ENCODE measurements at regions not wholly inside any gene's neighbourhood (a gene's known extent, or its start where the extent isn't known, plus 50 kb on each side); places are given as distances from the start of the nearest gene placed in this dataset.

GRCh38 chr9:119765632-119766175, 396.5 kb upstream of the BRINP1 start:
- H3K36me3 Mint-ChIP-seq, result no peaks in the 10 kb centered on the region
- DNase-seq (ENCODE audit: low spot score in 2 of 2), result no peak
- ATAC-seq, result no peak
- no peaks in the 10 kb centered on the region for H3K9me3 Mint-ChIP-seq
- H3K4me3 Mint-ChIP-seq, result no peak overlapping the region
- no peak overlapping the region for H3K27ac Mint-ChIP-seq
- no peaks in the 10 kb centered on the region for H3K4me1 Mint-ChIP-seq

GRCh38 chr9:119763260-119763659, 394.0 kb upstream of the BRINP1 start:
- H3K36me3 Mint-ChIP-seq, result no peaks in the 10 kb centered on the region
- no peak overlapping the region for H3K27ac Mint-ChIP-seq
- ATAC-seq, result no peak
- peaks cover 2% of the 10 kb centered on the region for H3K9me3 Mint-ChIP-seq
- H3K4me3 Mint-ChIP-seq, result no peak overlapping the region
- DNase-seq (ENCODE audit: low spot score in 2 of 2), result no peak
- no peaks in the 10 kb centered on the region for H3K4me1 Mint-ChIP-seq

GRCh38 chr9:119761812-119762211, 392.6 kb upstream of the BRINP1 start:
- no peak for ATAC-seq
- no peak overlapping the region for H3K4me3 Mint-ChIP-seq

GRCh38 chr9:119758990-119759389, 389.8 kb upstream of the BRINP1 start:
- Mint-ChIP-seq H3K4me1 (no peaks in the 10 kb centered on the region), H3K36me3 (no peaks in the 10 kb centered on the region), H3K27ac (no peak overlapping the region), H3K4me3 (no peak overlapping the region), H3K9me3 (peaks cover 5% of the 10 kb centered on the region)
- ATAC-seq (no peak), DNase-seq (ENCODE audit: low spot score in 2 of 2) (no peak)

More at GRCh38 chr9:119761812-119762211, 392.6 kb upstream of the BRINP1 start:
- no peaks in the 10 kb centered on the region for H3K36me3 Mint-ChIP-seq
- no peak for DNase-seq (ENCODE audit: low spot score in 2 of 2)
- H3K9me3 Mint-ChIP-seq, result peaks cover 5% of the 10 kb centered on the region
- no peaks in the 10 kb centered on the region for H3K4me1 Mint-ChIP-seq
- H3K27ac Mint-ChIP-seq, result no peak overlapping the region

DNA sequence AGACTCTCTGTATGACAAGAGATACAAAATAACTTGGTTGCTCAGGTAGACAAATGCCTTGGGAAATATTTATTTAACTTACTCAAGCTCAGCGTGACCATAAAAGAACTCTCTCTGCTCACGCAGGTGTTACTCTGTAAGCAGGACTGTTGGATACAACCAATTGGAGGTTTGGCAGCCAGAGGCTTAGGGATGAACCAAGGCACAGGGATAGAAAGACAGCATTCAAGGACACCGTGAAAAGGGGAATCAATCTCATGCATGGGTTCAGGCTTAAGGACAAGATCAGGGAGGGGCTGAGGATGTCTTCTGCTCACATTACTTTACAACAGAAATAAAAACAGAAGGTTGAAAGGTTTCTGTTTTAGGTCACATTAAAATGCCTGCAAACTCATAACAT, 389.0 kb upstream of the BRINP1 start:
- DNase-seq (ENCODE audit: low spot score in 2 of 2) (no peak), ATAC-seq (no peak)
- H3K27ac Mint-ChIP-seq, result no peak overlapping the region
- no peaks in the 10 kb centered on the region for H3K4me1 Mint-ChIP-seq
- peaks cover 5% of the 10 kb centered on the region for H3K9me3 Mint-ChIP-seq
- no peak overlapping the region for H3K4me3 Mint-ChIP-seq
- H3K36me3 Mint-ChIP-seq, result no peaks in the 10 kb centered on the region

DNA sequence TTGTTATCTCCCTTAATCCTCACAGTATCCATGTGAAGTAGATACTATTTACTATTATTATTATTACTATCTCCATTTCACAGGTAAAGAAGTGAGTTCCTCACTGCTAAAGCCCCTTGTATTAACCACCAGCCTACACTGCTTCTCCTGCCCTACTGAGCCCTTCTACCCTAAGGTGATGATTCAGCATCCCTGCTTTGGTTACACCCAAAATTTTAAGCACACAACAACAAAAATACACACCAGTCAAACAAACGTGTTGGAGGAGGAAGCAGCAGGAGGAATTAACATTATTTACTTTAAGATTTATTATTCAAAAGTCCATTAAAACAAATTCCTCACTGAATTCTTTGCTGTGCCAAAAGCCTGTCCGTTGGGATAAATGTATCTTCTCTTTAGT, 370.2 kb upstream of the BRINP1 start:
- H3K27ac Mint-ChIP-seq, result no peak overlapping the region
- H3K9me3 Mint-ChIP-seq, result peaks cover 17% of the 10 kb centered on the region
- no peaks in the 10 kb centered on the region for H3K36me3 Mint-ChIP-seq
- no peaks in the 10 kb centered on the region for H3K4me1 Mint-ChIP-seq
- ATAC-seq (no peak), DNase-seq (ENCODE audit: low spot score in 2 of 2) (no peak)
- no peak overlapping the region for H3K4me3 Mint-ChIP-seq

- no peak overlapping the region for H3K4me3 Mint-ChIP-seq
- ATAC-seq, result peak; percentile 58
Measured at GRCh38 chr9:119736491-119737454, 367.5 kb upstream of the BRINP1 start.

DNA sequence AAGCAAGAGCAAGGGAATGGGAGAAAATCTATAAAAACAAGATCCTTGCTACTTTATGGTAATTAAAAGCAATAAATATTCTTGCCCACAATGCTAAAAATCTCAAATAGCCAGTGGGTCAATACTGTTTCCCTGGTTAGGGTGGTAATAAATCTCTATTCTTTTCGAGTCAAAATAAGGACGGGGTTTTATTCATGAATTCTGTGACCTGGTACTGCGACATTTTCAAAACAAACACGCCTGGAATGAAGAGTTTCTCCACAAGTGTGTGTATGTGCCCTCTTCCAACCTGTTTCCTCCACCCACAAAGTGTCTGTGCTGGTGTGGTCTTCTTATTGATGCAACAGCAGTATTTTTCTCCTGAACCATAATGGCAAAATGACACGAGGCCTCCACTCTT, 358.8 kb upstream of the BRINP1 start:
- DNase-seq (ENCODE audit: low spot score in 2 of 2) (no peak), ATAC-seq (no peak)
- no peaks in the 10 kb centered on the region for H3K4me1 Mint-ChIP-seq
- no peak overlapping the region for H3K27ac Mint-ChIP-seq
- H3K4me3 Mint-ChIP-seq, result no peak overlapping the region
- no peaks in the 10 kb centered on the region for H3K36me3 Mint-ChIP-seq
- H3K9me3 Mint-ChIP-seq, result peaks cover 6% of the 10 kb centered on the region

More at GRCh38 chr9:119736491-119737454, 367.5 kb upstream of the BRINP1 start:
- H3K9me3 Mint-ChIP-seq, result peaks cover 11% of the 10 kb centered on the region
- no peak overlapping the region for H3K27ac Mint-ChIP-seq
- DNase-seq (ENCODE audit: low spot score in 2 of 2), result no peak
- no peaks in the 10 kb centered on the region for H3K36me3 Mint-ChIP-seq
- H3K4me1 Mint-ChIP-seq, result no peaks in the 10 kb centered on the region

- Mint-ChIP-seq H3K27ac (no peak overlapping the region), H3K4me1 (no peaks in the 10 kb centered on the region), H3K4me3 (no peak overlapping the region), H3K36me3 (no peaks in the 10 kb centered on the region), H3K9me3 (peaks cover 8% of the 10 kb centered on the region)
- ATAC-seq, result no peak
- no peak for DNase-seq (ENCODE audit: low spot score in 2 of 2)
Measured at GRCh38 chr9:119726035-119726434, 356.8 kb upstream of the BRINP1 start.

- Mint-ChIP-seq H3K27ac (no peak overlapping the region), H3K4me3 (no peak overlapping the region)
- ATAC-seq, result no peak
Measured at GRCh38 chr9:119722384-119722783, 353.1 kb upstream of the BRINP1 start.

DNA sequence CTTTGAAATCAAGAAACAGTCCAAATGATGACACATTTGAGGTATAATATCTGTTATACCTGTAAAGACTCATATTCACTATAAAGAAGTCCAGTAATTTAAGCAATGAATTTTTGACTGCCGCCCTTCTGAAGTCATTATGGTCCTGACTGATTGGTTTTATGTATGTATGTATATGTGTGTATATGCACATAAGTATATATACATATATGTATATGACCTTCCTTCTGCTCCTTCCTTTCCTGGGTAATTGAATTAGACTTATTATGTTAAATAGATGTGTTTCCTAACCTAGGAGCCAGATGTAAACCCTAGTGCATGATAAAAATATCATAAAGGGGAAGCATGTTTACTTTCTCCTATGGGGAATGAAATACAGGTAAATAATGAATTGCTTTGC, 343.1 kb upstream of the BRINP1 start:
- no peak for ATAC-seq
- Mint-ChIP-seq H3K36me3 (no peaks in the 10 kb centered on the region), H3K9me3 (peaks cover 6% of the 10 kb centered on the region), H3K27ac (no peak overlapping the region), H3K4me3 (no peak overlapping the region), H3K4me1 (no peaks in the 10 kb centered on the region)
- no peak for DNase-seq (ENCODE audit: low spot score in 2 of 2)

More at GRCh38 chr9:119722384-119722783, 353.1 kb upstream of the BRINP1 start:
- Mint-ChIP-seq H3K9me3 (peaks cover 8% of the 10 kb centered on the region), H3K4me1 (no peaks in the 10 kb centered on the region), H3K36me3 (no peaks in the 10 kb centered on the region)
- no peak for DNase-seq (ENCODE audit: low spot score in 2 of 2)

- no peak overlapping the region for H3K4me3 Mint-ChIP-seq
- ATAC-seq, result no peak
- no peak overlapping the region for H3K27ac Mint-ChIP-seq
- no peaks in the 10 kb centered on the region for H3K4me1 Mint-ChIP-seq
- H3K9me3 Mint-ChIP-seq, result peaks cover 6% of the 10 kb centered on the region
- no peaks in the 10 kb centered on the region for H3K36me3 Mint-ChIP-seq
- DNase-seq (ENCODE audit: low spot score in 2 of 2), result no peak
Measured at GRCh38 chr9:119709431-119709830, 340.2 kb upstream of the BRINP1 start.

DNA sequence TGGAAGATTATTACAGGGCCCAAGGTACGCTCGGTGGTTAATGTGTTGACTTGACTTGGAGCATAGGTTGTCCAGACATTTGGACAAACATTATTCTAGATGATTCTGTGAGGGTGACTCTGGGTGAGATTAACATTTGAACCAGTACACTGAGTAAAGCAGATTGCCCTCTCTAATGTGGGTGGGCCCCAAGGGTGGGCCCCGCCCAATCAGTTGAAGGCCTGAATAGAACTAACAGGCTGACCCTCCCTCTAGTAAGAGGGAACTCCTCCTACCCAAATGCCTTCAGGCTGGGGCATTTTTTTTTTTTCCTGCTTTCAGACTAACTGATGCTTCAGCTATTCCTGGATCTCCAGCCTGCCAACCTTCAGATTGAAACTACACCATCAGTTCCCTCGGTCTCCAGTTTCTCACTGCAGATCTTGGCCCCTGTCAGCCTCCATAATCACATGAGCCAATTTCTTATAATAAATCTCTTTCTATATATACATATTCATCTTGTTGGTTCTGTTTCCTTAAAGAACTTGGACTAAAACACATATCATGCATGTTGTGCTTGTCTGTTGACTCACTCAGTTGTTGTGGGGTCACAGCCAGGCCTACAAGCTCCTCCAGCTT, 338.1 kb upstream of the BRINP1 start:
- Mint-ChIP-seq H3K36me3 (no peaks in the 10 kb centered on the region), H3K27ac (no peak overlapping the region), H3K4me1 (no peaks in the 10 kb centered on the region), H3K9me3 (peaks cover 4% of the 10 kb centered on the region), H3K4me3 (no peak overlapping the region)
- ATAC-seq (no peak), DNase-seq (ENCODE audit: low spot score in 2 of 2) (no peak)

DNA sequence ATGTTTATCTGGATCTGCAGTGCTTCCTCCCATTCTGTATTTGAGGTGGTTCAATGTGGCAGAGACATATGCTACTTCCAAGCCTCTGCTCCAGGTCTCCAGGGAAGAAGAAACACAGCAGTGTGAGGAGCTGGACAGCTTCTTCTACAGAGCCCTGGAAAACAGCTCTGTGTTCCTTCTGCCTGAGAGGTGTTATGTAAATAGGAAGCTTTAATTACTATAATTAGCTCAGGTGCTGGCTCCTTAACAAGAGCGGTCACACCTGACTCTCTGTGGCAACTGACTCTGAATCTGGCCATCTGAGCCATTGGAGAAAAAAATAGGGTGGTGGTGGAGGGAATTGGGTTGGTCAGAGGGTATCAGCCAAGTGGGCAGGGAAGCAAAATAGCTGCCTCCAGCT, 332.4 kb upstream of the BRINP1 start:
- Mint-ChIP-seq H3K9me3 (no peaks in the 10 kb centered on the region), H3K4me1 (no peaks in the 10 kb centered on the region)
- ATAC-seq, result no peak

DNA sequence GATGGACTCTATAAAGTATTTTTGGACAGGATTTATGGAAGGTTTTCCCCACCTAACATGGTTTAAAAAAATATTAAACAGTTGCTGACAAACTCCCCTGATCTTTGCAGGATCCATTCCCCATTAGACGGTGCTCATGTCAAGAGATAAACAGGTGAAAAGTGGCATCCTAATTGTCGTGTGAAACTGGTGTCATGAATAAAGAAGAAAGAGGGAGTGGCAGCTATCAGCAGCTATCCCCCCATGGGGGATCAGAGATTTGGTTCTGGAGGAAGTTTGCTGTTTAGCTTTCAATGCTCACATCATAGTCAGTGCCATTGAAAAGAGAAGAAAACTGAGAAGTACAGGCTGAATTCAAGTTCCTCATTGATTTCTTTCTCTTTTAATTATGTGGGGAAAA, 329.3 kb upstream of the BRINP1 start:
- Mint-ChIP-seq H3K4me1 (no peaks in the 10 kb centered on the region), H3K4me3 (no peak overlapping the region), H3K36me3 (no peaks in the 10 kb centered on the region), H3K27ac (no peak overlapping the region), H3K9me3 (no peaks in the 10 kb centered on the region)
- DNase-seq (ENCODE audit: low spot score in 2 of 2), result no peak
- ATAC-seq, result no peak

More for the DNA sequence above, 332.4 kb upstream of the BRINP1 start:
- no peaks in the 10 kb centered on the region for H3K36me3 Mint-ChIP-seq
- H3K4me3 Mint-ChIP-seq, result no peak overlapping the region
- DNase-seq (ENCODE audit: low spot score in 2 of 2), result no peak
- H3K27ac Mint-ChIP-seq, result no peak overlapping the region

DNA sequence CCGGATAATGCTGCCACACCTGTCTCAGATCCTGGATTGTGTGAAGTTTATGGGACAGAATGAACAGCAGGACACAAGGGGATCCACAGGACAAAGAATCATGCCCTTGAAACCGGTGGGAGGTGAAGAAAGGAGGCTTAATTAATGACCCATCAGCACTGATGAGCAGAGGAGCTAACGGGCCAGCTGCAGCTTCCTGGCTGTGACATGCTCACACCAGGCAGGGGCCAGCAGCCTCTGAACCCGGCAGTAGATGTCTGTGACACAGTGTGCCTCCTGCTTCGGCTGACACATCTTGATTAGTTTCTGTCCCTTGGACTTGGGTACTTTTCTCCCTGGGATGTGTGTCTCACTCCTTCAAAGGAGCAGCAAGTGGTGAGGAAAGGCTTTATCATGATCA, 328.8 kb upstream of the BRINP1 start:
- no peak overlapping the region for H3K27ac Mint-ChIP-seq

More for the DNA sequence above, 328.8 kb upstream of the BRINP1 start:
- no peak for DNase-seq (ENCODE audit: low spot score in 2 of 2)
- no peaks in the 10 kb centered on the region for H3K4me1 Mint-ChIP-seq
- no peaks in the 10 kb centered on the region for H3K36me3 Mint-ChIP-seq
- no peaks in the 10 kb centered on the region for H3K9me3 Mint-ChIP-seq
- H3K4me3 Mint-ChIP-seq, result no peak overlapping the region
- ATAC-seq, result no peak
